HFFc6 (cell line): ENCODE measurements at regions not wholly inside any gene's neighbourhood (a gene's known extent, or its start where the extent isn't known, plus 50 kb on each side); places are given as distances from the start of the nearest gene placed in this dataset.

ENCODE experiments used
- DNase-seq: peaks from one replicate; pipeline ENCODE4 v3.0.0-alpha.2; 2018
- H3K27ac Mint-ChIP-seq: 2 replicates; pipeline ENCODE4 v1.8.0; 2020; ENCODE audit warnings: mild to moderate bottlenecking, mixed read lengths
- H3K27me3 Mint-ChIP-seq: 2 replicates; pipeline ENCODE4 v1.8.0; 2021; ENCODE audit warnings: mild to moderate bottlenecking, moderate library complexity, mixed read lengths; ENCODE audit not compliant: insufficient read depth
- H3K36me3 Mint-ChIP-seq: 2 replicates; pipeline ENCODE4 v1.8.0; 2021; ENCODE audit warnings: low read depth, mixed read lengths
- H3K4me1 Mint-ChIP-seq: 2 replicates; pipeline ENCODE4 v1.8.0; 2020; ENCODE audit warnings: low read depth, mixed read lengths
- H3K4me3 Mint-ChIP-seq: 2 replicates; pipeline ENCODE4 v1.8.0; 2020; ENCODE audit warnings: mild to moderate bottlenecking, moderate library complexity, mixed read lengths
- H3K9me3 Mint-ChIP-seq: 2 replicates; pipeline ENCODE4 v1.8.0; 2020; ENCODE audit warnings: mild to moderate bottlenecking, mixed read lengths
- TF ChIP-seq, protein P1 (sequence below): fragments of 200-600 bp; sonication (generic); IDR thresholded peaks from 2 replicates; pipeline ENCODE4 v1.5.0; 2021; ENCODE audit warnings: antibody characterized with exemption, mild to moderate bottlenecking

DNA sequence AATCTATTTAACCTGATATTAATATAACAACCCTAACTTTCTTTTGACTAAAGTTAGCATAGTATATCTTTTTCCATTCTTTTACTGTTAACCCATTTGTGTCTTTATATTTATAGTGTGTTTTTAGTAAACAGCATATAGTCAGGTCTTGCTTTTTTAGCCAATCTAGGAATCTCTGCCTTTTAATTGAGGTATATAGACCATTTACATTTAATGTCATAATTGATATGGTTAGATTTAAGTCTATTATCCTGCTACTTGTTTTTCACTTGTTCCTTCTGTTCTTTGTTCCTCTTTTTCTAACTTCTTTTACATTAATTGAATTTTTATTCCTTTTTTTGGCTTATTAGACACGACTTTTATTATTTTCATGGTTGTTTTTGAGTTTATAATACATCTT lies 174.4 kb downstream of the KCTD15 start:
- no peak overlapping the region for H3K27ac Mint-ChIP-seq

DNA sequence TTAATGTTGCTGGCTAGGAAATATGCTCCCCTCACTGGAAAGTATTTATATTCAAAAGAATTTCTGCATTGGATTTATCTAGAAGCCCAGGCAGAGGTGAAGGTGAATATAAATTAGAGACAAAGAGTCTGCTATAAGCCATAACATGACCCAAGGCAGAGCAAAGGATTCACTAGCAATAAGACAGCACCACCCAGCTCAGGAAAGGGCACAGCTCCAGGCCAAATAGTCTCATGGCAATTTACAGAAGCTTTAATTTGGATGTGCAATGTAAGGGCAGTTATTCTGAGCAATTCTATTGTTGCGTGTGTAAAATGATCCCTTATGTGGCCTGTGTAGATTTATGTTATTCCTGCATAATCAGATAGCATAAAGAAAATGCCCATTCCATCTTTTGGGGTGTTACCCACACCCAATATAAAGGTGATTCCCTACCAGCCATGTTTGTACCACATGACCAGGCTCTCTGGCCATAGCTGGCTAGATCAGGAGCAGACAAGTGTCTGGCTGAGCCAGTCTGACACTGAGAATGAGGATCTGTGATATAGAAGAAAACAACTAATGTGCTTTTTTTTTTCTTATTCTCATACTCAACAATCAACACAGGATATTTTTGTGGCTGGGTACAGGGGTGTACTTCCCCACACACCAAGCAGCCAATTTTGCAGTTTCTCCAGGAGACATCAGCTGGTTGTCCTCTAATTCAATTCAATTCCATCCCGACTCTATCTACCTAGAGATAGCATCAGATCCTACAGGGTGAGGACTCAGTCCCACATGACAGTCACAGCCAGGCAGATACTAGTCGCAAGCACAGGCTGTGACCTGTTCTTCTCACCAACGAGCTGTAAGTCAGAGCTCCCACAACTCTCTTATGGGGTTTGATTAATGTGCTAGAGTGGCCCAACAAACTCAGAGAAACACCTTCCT lies 181.4 kb downstream of the KCTD15 start:
- Mint-ChIP-seq H3K27me3 (peaks cover 6% of the 10 kb centered on the region), H3K27ac (no peak overlapping the region), H3K4me3 (no peak overlapping the region), H3K4me1 (no peaks in the 10 kb centered on the region), H3K9me3 (peaks cover 16% of the 10 kb centered on the region), H3K36me3 (no peaks in the 10 kb centered on the region)
- no peak for DNase-seq
- TF ChIP-seq, protein P1, sequence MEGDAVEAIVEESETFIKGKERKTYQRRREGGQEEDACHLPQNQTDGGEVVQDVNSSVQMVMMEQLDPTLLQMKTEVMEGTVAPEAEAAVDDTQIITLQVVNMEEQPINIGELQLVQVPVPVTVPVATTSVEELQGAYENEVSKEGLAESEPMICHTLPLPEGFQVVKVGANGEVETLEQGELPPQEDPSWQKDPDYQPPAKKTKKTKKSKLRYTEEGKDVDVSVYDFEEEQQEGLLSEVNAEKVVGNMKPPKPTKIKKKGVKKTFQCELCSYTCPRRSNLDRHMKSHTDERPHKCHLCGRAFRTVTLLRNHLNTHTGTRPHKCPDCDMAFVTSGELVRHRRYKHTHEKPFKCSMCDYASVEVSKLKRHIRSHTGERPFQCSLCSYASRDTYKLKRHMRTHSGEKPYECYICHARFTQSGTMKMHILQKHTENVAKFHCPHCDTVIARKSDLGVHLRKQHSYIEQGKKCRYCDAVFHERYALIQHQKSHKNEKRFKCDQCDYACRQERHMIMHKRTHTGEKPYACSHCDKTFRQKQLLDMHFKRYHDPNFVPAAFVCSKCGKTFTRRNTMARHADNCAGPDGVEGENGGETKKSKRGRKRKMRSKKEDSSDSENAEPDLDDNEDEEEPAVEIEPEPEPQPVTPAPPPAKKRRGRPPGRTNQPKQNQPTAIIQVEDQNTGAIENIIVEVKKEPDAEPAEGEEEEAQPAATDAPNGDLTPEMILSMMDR = no peak

More for the DNA sequence above, 174.4 kb downstream of the KCTD15 start:
- Mint-ChIP-seq H3K9me3 (peaks cover 23% of the 10 kb centered on the region), H3K36me3 (no peaks in the 10 kb centered on the region), H3K4me3 (no peak overlapping the region), H3K4me1 (no peaks in the 10 kb centered on the region), H3K27me3 (no peaks in the 10 kb centered on the region)
- DNase-seq = no peak
- TF ChIP-seq, protein P1 = no peak

DNA sequence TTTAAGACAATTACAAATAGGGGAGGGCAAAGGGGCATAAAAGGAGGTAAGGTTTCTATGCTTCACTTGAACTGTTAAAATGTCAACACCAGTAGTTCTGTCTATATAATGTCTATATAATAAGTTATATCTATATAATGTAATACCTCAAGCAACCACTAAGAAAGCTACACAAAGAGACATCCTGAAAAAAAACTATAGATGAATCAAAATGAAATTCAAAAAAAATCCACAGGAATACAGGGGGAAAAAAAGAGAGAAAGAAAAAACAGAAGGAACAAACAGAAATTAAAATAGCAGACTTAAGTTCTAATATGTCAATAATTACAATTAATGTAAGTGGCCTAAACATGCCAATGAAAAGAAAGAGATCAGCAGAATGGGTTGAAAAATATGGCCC lies 186.0 kb downstream of the KCTD15 start:
- TF ChIP-seq, protein P1 = peak; percentile 51
- Mint-ChIP-seq H3K27ac (no peak overlapping the region), H3K4me3 (no peak overlapping the region)

DNA sequence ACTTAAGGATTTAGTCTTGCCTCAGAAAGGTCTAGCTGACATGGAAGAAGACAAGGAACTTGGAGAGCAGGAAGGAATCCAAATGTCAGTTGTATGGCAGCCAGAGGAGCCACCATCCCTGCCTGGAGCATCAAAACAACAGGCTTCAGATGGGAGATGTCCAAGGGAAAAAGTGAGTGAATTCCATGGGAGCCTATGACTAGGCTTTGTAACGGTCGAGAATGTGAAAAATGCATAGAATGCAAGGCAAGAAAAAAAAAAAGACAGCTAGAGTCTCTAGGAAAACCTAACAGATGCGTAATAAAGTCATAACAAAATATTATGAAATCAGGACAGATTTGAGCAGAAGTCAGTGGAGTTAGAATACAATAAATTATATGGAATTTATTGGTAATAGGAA lies 183.7 kb upstream of the LSM14A start:
- peak; percentile 1 for DNase-seq
- H3K4me3 Mint-ChIP-seq = no peak overlapping the region
- H3K27me3 Mint-ChIP-seq = no peaks in the 10 kb centered on the region
- H3K4me1 Mint-ChIP-seq = no peaks in the 10 kb centered on the region
- no peak overlapping the region for H3K27ac Mint-ChIP-seq
- TF ChIP-seq, protein P1 = no peak
- H3K36me3 Mint-ChIP-seq = no peaks in the 10 kb centered on the region
- peaks cover 12% of the 10 kb centered on the region for H3K9me3 Mint-ChIP-seq

More for the DNA sequence above, 186.0 kb downstream of the KCTD15 start:
- H3K4me1 Mint-ChIP-seq = no peaks in the 10 kb centered on the region
- H3K9me3 Mint-ChIP-seq = peaks cover 17% of the 10 kb centered on the region
- H3K36me3 Mint-ChIP-seq = no peaks in the 10 kb centered on the region
- peaks cover 6% of the 10 kb centered on the region for H3K27me3 Mint-ChIP-seq
- DNase-seq = no peak

DNA sequence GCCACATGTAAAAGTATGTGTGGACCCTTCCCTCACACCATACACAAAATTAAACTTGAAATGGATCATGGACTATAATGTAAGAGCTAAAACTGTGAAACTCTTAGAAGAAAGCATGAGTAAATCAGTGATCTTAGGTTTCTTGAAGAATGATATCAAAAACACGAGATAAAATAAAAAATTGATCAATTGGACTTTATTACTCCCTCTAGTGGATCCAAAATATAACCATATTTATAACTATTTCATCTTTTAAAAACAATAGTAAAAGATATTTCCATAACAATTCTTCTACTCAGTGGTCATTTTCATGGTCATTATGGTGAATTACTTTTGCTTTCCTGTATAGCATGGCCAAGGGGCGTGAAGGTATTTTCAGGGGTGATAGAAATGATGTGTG lies 174.6 kb upstream of the LSM14A start:
- Mint-ChIP-seq H3K4me1 (no peaks in the 10 kb centered on the region), H3K36me3 (no peaks in the 10 kb centered on the region), H3K4me3 (no peak overlapping the region), H3K27ac (no peak overlapping the region), H3K27me3 (peaks cover 1% of the 10 kb centered on the region), H3K9me3 (no peaks in the 10 kb centered on the region)
- TF ChIP-seq, protein P1 = peak; percentile 73
- DNase-seq = no peak
